ENCODE measurements at regions not wholly inside any gene's neighbourhood (a gene's known extent, or its start where the extent isn't known, plus 50 kb on each side); places are given as distances from the start of the nearest gene placed in this dataset.

DNA sequence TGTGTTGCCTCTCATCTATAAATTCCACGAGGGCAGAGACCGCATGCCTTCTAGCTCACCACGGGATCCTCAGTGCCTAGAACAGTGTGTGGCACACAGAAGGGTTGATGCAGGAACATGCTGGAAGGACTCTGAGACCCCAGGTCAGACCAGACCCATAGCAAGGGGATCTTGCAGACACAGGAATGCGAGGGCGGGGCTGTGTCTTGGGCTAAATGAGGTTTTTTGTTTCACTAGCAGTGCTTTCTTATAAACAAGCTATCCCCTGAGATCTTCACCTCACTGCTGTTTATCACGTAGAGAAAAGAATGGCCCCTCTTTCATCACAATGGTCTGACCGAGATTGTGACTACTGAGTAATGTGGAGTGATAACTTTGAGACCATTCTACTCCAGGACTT is 122.4 kb downstream of the IRX2 start:
- Histone ChIP-seq H3K79me2 (ENCODE audit: insufficient read depth, low read length) (no peaks in the 10 kb centered on the region), H3K4me3 (replicated peaks in 1 of 2; ENCODE audit: low read depth in 1 of 2, low read length in 2 of 2) (no peak overlapping the region), H3K4me2 (ENCODE audit: low read length) (no peak overlapping the region), H3K9me2 (ENCODE audit: insufficient read depth) (no peaks in the 10 kb centered on the region), H2AFZ (ENCODE audit: low read depth, low read length, poor library complexity, severe bottlenecking) (no peak overlapping the region), H3K27ac (ENCODE audit: low read depth, low read length) (no peak overlapping the region), H3K36me3 (ENCODE audit: control insufficient read depth in 1 of 2, insufficient read depth in 2 of 2, low read length in 2 of 2) (no peaks in the 10 kb centered on the region), H3K4me1 (ENCODE audit: control insufficient read depth in 1 of 2, insufficient read depth in 2 of 2, low read length in 2 of 2) (no peaks in the 10 kb centered on the region), H3K9ac (ENCODE audit: low read length) (no peak overlapping the region), H3K9me3 (ENCODE audit: control insufficient read depth in 1 of 2, insufficient read depth in 1 of 2, low read depth in 1 of 2, low read length in 2 of 2) (peaks cover 1 to 9% of the 10 kb centered on the region in 2 experiments; a peak in 2 of 4 replicates), H3K27me3 (ENCODE audit: insufficient read depth, low read length) (no peaks in the 10 kb centered on the region), H4K20me1 (ENCODE audit: insufficient read depth) (no peaks in the 10 kb centered on the region)
- ChIA-PET POLR2A (no interaction called here), CTCF (no interaction called here), RAD21 (ENCODE audit: low non-redundant PET in 1 of 2, low total read pairs in 2 of 2, uncharacterized antibody in 2 of 2, unreplicated experiment in 2 of 2) (no interaction called here)
- BruUV-seq (replicated peaks): no TSS peak
- intact Hi-C loops (cut with micrococcal nuclease): no loop called here
- TF ChIP-seq ELF1 (IDR thresholded peaks at IDR 0.05; ENCODE audit: borderline replicate concordance, low read depth) (no peak), RAD21 (IDR thresholded peaks at IDR 0.05; ENCODE audit: low read depth) (no peak), SIN3A (IDR thresholded peaks at IDR 0.05; ENCODE audit: low read depth) (no peak), EZH2 (IDR thresholded peaks at IDR 0.05) (no peak), POLR2A (IDR thresholded peaks at IDR 0.05; ENCODE audit: borderline replicate concordance, extremely low read depth, insufficient read depth, insufficient read length) (no peak), FOSL1 (IDR thresholded peaks at IDR 0.05; ENCODE audit: low read depth) (no peak), POLR2AphosphoS5 (IDR thresholded peaks at IDR 0.05; ENCODE audit: low read depth, low read length) (no peak), ZFX (IDR thresholded peaks at IDR 0.05) (no peak), JUND (IDR thresholded peaks at IDR 0.05) (no peak), EZH2phosphoT487 (IDR thresholded peaks at IDR 0.05; ENCODE audit: borderline replicate concordance) (no peak), CEBPB (IDR thresholded peaks at IDR 0.05; ENCODE audit: low read depth) (no peak), ZNF274 (IDR thresholded peaks at IDR 0.05; ENCODE audit: low read depth, low read length) (no peak), SRF (IDR thresholded peaks at IDR 0.05; ENCODE audit: low read depth) (no peak), YY1 (IDR thresholded peaks at IDR 0.05; ENCODE audit: extremely low read depth, insufficient replicate concordance, low read depth, low read length) (no peak)
- TF ChIP-seq, protein P1, sequence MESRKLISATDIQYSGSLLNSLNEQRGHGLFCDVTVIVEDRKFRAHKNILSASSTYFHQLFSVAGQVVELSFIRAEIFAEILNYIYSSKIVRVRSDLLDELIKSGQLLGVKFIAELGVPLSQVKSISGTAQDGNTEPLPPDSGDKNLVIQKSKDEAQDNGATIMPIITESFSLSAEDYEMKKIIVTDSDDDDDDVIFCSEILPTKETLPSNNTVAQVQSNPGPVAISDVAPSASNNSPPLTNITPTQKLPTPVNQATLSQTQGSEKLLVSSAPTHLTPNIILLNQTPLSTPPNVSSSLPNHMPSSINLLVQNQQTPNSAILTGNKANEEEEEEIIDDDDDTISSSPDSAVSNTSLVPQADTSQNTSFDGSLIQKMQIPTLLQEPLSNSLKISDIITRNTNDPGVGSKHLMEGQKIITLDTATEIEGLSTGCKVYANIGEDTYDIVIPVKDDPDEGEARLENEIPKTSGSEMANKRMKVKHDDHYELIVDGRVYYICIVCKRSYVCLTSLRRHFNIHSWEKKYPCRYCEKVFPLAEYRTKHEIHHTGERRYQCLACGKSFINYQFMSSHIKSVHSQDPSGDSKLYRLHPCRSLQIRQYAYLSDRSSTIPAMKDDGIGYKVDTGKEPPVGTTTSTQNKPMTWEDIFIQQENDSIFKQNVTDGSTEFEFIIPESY (IDR thresholded peaks at IDR 0.05; ENCODE audit: extremely low read depth, insufficient replicate concordance, low read length): no peak
- TF ChIP-seq, protein P2, sequence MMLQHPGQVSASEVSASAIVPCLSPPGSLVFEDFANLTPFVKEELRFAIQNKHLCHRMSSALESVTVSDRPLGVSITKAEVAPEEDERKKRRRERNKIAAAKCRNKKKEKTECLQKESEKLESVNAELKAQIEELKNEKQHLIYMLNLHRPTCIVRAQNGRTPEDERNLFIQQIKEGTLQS (IDR thresholded peaks at IDR 0.05): no peak
- TF ChIP-seq, protein P3, sequence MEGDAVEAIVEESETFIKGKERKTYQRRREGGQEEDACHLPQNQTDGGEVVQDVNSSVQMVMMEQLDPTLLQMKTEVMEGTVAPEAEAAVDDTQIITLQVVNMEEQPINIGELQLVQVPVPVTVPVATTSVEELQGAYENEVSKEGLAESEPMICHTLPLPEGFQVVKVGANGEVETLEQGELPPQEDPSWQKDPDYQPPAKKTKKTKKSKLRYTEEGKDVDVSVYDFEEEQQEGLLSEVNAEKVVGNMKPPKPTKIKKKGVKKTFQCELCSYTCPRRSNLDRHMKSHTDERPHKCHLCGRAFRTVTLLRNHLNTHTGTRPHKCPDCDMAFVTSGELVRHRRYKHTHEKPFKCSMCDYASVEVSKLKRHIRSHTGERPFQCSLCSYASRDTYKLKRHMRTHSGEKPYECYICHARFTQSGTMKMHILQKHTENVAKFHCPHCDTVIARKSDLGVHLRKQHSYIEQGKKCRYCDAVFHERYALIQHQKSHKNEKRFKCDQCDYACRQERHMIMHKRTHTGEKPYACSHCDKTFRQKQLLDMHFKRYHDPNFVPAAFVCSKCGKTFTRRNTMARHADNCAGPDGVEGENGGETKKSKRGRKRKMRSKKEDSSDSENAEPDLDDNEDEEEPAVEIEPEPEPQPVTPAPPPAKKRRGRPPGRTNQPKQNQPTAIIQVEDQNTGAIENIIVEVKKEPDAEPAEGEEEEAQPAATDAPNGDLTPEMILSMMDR (IDR thresholded peaks at IDR 0.05 in 2 of 3, conservative IDR thresholded peaks at IDR 0.05 in 1 of 3; ENCODE audit: borderline replicate concordance in 1 of 3, insufficient read depth in 1 of 3, low read depth in 2 of 3, low read length in 2 of 3): no peak
- ATAC-seq: no peak
- DNase-seq (ENCODE audit: low read depth, low spot score): no peak

Measured in HCT116 (cell line).